Left renal cortex interstitium (tissue), 4 donors: ENCODE measurements at regions not wholly inside any gene's neighbourhood (a gene's known extent, or its start where the extent isn't known, plus 50 kb on each side); places are given as distances from the start of the nearest gene placed in this dataset.
"Not testable (repeated sequence)": the region's sequence is repeated elsewhere in the genome, so short reads cannot be mapped to it uniquely, and the experiment has no call there.

Experiments
- DNase-seq, 4 donors: peaks; one replicate each; pipeline ENCODE4 v3.0.0-alpha.2; 2013; ENCODE audit warnings: low read depth in 4 of 4, low spot score in 2 of 4, missing footprints in 1 of 4

- DNase-seq: no peak
Observed at GRCh38 chr1:116290085-116290705, 82.8 kb upstream of the ATP1A1 start.

DNA sequence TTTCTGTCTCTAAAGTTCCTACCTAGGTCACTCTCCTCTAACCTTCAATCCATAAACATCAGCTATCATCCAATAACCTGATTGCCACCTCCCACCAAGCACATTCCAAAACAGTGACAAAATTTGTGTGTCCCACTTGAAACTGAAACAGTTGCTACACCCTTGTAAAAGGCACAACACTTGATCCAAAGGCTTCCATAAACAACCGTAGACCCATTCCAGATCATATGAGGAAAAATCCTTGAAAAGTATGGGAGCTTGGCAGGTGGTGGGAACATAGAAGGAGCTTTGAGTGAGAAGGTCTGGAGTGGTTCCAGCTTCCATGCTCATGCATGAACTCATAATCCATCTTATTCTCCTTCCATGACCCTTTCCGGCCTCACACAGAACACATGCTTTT, 82.0 kb upstream of the ATP1A1 start:
- DNase-seq: no peak

DNA sequence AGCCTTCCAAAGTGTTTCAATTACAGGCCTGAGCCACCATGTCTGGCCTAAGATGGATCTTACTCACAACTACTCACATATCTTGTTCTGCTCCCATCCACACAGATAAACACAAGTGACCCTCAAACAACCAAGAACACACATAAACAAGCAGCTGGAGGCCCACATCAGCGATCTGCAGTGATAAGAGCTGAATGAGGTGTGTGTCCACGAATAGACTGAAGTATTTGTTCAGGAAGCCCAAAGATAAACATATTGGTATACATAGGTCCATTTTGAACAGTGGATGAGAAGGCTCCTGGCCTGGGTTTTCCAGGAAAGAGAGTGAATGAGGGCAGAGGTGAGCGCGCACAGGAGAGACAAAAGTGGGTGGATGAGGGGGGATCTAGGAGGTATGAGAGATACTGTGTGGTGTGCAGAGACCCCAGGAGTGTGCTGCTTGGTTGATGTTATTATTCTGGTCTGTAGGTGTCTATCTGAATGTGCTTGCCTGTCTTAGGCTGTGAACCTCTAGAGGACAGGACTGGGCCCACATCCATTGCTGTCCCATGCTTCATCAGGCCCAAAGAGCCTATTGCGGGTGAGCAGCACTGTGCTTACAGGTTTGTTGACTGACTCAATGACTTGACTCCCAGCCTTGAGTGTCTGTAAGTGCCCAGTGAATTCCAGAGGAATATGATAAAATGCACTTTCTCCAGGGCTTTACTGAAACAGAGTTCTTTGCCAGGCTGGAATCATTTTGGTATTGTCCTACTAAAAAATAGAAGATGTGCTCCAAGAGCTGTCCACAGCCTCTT, 79.9 kb upstream of the ATP1A1 start:
- DNase-seq: no peak

DNA sequence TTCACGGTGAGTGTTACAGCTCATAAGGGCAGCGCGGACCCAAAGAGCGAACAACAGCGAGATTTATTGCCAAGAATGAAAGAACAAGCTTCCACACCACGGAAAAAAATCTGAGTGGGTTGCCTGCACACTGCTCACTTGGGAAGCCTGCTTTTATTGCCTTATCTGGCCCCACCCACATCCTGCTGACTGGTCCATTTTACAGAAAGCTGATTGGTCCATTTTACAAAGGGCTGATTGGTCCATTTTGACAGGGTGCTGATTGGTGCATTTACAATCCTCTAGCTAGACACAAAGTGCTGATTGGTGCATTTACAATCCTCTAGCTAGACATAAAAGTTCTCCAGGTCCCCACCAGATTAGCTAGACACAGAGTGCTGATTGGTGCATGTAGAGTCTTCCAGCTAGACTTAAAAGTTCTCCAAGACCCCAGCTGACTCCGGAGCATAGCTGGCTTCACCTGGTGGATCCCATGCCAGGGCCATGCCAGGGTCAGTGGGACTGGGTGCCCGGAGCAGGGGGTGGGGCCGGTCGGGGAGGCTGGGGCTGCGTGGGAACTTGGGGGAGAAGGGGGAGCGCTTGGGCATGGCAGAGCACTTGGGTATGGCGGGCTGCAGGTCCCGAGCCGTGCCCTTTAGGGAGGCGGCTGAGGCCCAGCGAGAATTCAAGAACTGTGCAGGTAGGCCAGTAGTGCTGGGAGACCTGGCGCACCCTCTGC, 75.4 kb upstream of the ATP1A1 start:
- DNase-seq: no peak

DNA sequence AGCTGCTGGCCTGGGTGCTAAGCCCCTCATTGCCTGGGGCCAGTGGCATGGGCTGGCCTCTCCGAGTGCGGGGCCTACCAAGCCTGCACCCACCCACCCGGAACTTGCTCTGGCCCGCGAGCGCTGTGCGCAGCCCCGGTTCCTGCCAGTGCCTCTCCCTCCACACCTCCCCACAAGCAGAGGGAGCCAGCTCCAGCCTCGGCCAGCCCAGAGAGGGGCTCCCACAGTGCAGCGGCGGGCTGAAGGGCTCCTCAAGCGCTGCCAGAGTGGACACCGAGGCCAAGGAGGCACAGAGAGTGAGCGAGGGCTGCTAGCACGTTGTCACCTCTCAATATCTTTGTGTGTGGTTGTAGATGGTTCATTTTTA, 74.8 kb upstream of the ATP1A1 start:
- not testable (repeated sequence) for DNase-seq

GRCh38 chr1:116298746-116299145, 74.3 kb upstream of the ATP1A1 start:
- DNase-seq: no peak

DNA sequence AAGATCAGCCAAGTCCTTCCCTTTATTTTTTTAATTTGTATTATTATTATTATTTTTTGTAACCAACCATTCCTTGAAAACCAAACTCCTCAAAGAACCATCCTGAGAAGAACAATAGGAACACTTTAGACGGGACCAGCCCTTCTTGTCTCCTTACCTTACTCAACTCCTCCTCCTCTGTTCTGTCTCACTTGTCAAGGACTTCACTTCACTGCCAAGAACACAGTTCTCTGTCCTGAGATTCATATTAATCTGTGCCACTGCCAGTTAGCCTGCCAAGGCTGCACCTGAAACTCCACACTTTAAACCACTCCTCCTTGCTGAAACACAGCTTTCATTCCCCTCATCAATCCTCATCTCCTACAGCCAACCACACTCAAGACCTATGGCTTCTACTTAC, 73.8 kb upstream of the ATP1A1 start:
- no peak for DNase-seq

GRCh38 chr1:116302281-116302680, 70.8 kb upstream of the ATP1A1 start:
- no peak for DNase-seq

- no peak for DNase-seq
Observed at GRCh38 chr1:116306102-116306501, 66.9 kb upstream of the ATP1A1 start.

DNA sequence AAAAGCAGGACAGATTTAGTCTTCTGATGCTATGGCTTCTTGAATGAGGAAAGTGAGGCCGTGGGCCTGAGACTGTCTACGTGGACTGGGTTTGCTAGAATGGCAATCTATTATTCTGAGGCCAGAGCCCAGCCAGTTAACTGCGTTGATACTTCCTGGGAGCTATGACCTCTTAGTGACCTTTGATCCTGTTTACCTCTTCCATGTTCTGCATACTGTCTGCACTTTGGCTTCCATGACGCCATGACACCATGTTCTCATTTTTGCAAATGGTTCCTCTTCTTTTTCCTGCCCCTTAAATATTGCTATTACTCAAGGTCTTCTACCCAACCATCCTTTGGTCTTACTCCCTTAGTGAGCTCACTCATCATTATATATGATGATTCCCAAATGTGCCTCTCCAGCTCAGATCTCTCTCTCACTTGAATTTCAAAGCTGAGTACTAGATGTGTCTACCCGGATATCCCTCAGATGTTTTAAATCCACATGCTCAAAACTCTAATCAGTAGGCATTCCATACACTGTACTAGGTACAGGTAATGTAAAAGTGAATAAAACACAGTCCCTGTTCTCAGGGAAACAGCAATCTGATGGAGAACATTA, 66.1 kb upstream of the ATP1A1 start:
- DNase-seq: no peak

DNA sequence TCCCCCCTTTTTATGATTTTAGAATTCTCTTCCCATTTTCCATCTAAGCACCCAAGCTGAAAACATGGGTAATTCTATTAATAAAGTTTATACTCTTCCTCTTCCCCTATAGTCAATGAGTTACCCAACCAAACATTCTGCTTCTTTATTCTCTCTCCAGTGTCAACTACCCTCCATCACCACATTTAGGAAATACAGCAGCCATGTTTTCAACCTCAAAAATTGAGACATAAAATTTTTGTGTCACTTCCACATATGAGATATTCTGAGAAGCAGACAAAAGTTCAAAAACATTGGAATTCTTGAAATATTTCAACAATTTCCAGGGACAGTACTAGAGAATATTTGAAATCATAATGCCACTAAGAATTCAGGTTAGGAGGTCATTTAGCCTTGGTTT, 64.8 kb upstream of the ATP1A1 start:
- no peak for DNase-seq

DNA sequence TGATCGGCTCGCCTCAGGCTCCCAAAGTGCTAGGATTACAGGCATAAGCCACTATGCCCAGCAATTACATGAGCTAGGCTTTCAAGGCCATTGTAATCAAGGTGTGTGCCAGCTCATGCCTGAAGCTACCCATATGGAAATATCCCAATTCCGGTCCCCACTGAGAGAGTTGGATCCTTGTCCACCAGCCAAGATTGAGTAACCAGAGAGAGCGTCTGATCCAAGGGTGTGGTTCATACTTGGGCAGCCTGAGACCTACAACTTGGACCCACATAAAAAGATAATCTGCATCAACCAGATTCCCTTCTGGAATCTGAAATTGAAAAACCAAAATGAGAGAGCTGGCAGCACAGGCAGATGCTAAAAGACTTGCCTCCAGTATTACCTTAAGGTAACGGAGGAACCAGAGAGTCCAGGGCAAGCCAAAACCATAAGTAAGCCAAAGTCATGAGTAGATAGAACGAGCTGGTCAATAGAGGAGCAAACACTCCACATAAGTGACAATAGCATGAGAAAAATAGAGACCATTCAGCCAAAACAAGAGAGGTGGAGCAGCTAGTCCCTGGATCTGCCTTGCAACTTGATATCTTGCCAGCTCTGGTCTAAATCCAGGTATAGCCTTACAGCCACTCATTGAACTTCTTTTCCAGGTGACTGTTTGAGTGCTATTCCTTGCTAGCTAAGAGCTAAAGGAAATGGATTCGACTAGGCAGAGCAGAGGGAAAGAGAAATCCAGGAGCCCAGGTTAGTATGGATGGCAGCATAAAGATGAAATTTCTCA, 63.8 kb upstream of the ATP1A1 start:
- no peak for DNase-seq

DNA sequence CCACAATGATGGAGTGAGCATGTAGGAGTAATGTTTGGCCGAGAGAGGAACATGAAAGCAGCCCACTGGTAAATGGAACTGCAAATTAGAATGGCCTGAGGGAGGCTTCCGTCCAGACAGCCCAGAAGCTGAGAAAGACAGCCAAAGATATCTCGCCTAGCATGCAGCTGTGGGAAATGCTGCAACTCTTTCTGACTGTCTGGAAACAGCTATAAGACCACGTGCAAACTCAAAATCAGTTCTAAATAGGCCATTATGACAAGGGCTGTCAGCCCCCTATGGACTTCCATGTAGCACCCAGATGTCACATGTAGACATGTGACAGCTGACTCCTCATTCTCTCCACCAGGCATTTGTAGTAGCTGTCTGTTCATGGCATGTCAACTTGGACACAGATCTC, 62.9 kb upstream of the ATP1A1 start:
- DNase-seq: no peak

- no peak for DNase-seq
Observed at GRCh38 chr1:116311193-116311592, 61.9 kb upstream of the ATP1A1 start.

- DNase-seq: no peak
Observed at GRCh38 chr1:116311756-116312680, 61.0 kb upstream of the ATP1A1 start.

- no peak for DNase-seq
Observed at GRCh38 chr1:116312681-116313069, 60.4 kb upstream of the ATP1A1 start.

DNA sequence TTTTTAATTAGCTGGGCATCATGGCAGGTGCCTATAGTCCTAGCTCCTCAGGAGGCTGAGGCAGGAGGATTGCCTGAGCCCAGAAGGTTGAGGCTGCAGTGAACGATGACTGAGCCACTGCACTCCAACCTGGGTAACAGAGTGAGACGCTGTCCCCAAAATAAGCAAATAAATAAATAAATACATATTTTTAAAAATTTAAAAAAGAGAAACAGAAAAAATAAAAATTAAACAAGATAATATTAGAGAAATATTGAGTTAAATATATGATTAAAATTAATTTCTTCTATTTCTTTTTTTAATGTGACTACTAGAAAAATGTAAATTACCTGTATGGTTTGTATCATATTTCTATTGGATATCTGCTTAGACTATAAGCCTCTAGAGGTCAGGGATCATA, 59.3 kb upstream of the ATP1A1 start:
- DNase-seq: no peak

- no peak for DNase-seq
Observed at GRCh38 chr1:116314305-116314919, 58.6 kb upstream of the ATP1A1 start.

DNA sequence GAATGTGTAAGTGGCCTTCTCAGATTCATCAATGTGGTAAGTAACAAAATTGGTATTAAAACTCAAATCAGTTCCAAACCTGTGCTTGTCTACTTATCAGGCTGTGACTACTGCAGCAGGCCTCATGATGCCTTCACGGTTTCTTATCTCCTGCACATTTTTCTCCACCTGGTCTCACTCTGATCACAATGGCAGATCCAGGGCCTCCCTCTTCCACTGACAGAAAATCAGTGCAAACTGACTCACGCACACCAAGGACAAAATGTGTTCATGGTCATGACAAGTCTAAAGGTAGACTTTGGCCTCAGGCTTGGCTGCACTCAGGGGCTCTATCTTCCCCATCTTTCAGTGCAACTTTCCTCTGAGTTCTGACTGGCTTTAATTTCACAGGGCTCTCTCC, 56.7 kb upstream of the ATP1A1 start:
- no peak for DNase-seq
